ENCODE measurements at regions not wholly inside any gene's neighbourhood (a gene's known extent, or its start where the extent isn't known, plus 50 kb on each side); places are given as distances from the start of the nearest gene placed in this dataset.

DNA sequence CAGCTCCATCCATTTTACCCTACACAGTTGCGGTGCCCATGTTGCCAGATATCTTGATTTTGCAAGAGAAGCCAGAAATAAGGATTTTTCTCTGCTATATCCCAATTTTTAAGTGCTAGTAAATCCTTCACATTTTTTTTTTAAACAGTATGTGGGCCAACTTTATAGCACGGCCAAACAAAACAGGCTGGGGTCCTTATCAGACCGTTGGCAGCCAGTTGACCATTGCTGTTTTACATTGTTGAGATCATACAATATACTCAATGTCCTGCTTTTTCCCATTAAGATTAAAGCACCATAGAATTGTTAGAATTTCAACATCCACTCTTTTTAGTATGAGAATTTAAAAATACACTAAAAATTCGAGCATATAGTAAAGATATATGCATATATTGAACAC lies 150.9 kb downstream of the SPCS3 start:
- TF ChIP-seq, protein P1, sequence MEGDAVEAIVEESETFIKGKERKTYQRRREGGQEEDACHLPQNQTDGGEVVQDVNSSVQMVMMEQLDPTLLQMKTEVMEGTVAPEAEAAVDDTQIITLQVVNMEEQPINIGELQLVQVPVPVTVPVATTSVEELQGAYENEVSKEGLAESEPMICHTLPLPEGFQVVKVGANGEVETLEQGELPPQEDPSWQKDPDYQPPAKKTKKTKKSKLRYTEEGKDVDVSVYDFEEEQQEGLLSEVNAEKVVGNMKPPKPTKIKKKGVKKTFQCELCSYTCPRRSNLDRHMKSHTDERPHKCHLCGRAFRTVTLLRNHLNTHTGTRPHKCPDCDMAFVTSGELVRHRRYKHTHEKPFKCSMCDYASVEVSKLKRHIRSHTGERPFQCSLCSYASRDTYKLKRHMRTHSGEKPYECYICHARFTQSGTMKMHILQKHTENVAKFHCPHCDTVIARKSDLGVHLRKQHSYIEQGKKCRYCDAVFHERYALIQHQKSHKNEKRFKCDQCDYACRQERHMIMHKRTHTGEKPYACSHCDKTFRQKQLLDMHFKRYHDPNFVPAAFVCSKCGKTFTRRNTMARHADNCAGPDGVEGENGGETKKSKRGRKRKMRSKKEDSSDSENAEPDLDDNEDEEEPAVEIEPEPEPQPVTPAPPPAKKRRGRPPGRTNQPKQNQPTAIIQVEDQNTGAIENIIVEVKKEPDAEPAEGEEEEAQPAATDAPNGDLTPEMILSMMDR (IDR thresholded peaks at IDR 0.05; ENCODE audit: control insufficient read depth, insufficient read depth, low read depth, low read length, missing control alignments): no peak
- no peak for DNase-seq (ENCODE audit: low read depth)
- no peak overlapping the region for H3K4me3 ChIP-seq (ENCODE audit: control insufficient read depth, low read depth, low read length)

DNA sequence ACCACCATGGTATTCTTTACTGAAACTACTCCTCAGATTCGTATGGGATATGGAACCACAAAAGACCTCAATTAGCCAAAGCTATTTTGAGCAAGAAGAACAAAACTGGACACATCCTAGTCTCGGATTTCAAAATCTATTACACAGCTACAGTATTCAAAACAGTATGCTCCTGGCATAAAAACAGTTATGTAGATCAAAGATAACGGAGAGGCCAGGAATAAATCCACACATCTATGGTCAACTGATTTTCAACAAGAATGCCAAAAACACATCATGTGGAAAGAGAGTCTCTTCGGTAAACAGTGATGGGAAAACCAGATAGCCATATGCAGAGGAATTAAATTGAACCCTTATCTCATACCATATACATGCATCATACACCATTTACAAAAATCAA lies 155.3 kb downstream of the SPCS3 start:
- H3K4me3 ChIP-seq (ENCODE audit: control insufficient read depth, low read depth, low read length): no peak overlapping the region
- DNase-seq (ENCODE audit: low read depth): no peak
- TF ChIP-seq, protein P1 (IDR thresholded peaks at IDR 0.05; ENCODE audit: control insufficient read depth, insufficient read depth, low read depth, low read length, missing control alignments): no peak

DNA sequence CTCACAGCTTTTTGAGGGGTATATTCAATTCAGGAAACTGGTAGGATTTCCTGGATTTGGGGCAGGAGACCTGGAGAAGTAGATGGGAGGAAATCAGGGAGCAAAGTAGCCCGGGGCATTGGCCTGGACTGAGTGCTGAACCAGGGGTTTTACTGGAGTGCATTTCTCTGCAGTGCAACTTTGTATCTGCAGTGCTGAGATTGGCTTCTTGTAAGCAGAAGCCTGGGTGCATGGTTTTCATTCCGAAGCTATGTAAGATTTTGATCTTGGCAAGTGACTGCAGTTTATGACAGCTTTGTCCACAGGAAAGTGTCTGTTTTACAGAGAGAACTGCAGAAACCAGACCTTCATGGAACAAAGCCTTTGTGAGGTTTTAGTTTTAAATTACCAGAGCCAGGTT lies 158.3 kb downstream of the SPCS3 start:
- no peak overlapping the region for H3K4me3 ChIP-seq (ENCODE audit: control insufficient read depth, low read depth, low read length)
- DNase-seq (ENCODE audit: low read depth): no peak
- TF ChIP-seq, protein P1 (IDR thresholded peaks at IDR 0.05; ENCODE audit: control insufficient read depth, insufficient read depth, low read depth, low read length, missing control alignments): no peak

DNA sequence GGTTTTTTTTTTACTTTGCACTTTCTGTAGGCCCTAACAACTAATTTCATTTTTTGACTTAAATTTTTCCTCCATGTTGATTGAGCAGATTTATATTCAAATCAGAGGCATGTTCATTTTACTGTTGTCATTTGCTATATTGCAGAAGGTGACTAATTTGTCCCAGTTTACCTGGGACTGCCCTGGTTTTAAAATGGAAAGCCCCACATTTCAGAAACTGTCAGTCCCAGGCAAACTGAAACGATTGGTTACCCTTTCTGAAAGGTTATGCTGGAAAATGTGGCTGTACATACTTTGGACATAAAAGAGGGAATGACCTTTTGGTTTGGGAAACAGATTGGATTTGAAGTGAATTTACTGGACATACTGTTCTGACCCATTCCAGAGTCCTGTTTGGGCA lies 160.0 kb downstream of the SPCS3 start:
- TF ChIP-seq, protein P1 (IDR thresholded peaks at IDR 0.05; ENCODE audit: control insufficient read depth, insufficient read depth, low read depth, low read length, missing control alignments): no peak
- H3K4me3 ChIP-seq (ENCODE audit: control insufficient read depth, low read depth, low read length): no peak overlapping the region
- DNase-seq (ENCODE audit: low read depth): no peak

DNA sequence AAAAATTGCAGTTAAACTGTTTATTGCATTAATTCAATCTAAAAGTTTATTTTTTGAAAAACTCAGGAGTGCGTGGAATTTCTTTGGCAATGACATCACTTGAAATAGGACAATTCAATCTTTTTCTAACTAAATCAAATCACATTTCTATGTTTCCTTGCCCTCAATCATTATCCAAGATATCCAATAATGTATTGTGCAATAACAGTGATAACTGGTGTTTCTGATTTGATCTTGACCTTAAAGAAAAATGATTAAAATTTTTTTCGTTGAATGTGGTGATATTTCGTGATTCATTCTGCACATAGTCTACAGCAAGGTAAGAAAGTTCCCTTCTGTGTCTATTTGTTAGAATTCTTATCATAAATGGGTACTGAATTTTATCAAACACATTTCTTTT lies 163.2 kb downstream of the SPCS3 start:
- TF ChIP-seq, protein P1 (IDR thresholded peaks at IDR 0.05; ENCODE audit: control insufficient read depth, insufficient read depth, low read depth, low read length, missing control alignments): no peak
- no peak overlapping the region for H3K4me3 ChIP-seq (ENCODE audit: control insufficient read depth, low read depth, low read length)
- DNase-seq (ENCODE audit: low read depth): no peak

DNA sequence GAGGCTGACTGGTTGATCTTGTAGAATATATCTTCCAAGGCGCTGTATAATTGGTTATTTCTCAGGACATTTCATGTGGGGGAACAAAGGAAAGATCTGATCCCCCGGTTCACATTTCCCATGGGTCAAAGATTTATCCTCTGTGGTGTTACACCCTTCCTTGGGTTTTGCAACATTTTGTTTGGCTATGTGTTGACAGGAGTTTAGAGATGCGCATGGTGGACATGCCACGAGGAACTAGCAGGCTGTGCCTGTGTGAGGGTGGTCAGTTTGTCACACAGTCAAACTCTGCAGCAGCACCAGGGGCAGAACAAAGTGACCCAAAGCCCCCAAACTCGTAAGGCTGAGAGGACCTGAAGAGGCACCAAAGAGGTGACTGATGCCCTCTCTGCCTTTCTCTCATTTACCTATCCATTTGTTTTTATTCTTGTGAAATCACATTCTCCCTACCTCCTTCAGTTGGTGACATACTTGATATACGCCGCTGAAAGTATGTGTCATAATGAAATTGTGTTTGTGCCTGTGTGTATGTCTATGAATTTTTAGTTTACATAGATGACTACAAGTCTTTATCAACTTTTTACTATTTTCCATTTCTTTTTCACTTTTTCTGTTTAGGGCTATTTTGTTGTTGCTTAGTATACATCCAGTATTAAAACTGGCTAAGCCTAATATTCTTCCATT lies 164.7 kb downstream of the SPCS3 start:
- H3K4me3 ChIP-seq (ENCODE audit: control insufficient read depth, low read depth, low read length): no peak overlapping the region
- DNase-seq (ENCODE audit: low read depth): no peak
- TF ChIP-seq, protein P1 (IDR thresholded peaks at IDR 0.05; ENCODE audit: control insufficient read depth, insufficient read depth, low read depth, low read length, missing control alignments): no peak
